Astrocyte of the hippocampus (primary cell): ENCODE measurements at regions not wholly inside any gene's neighbourhood (a gene's known extent, or its start where the extent isn't known, plus 50 kb on each side); places are given as distances from the start of the nearest gene placed in this dataset.

Experiments used
- DNase-seq: peaks from one replicate; pipeline ENCODE4 v3.0.0; 2011; ENCODE audit warnings: low read depth, low spot score

- DNase-seq, result no peak
Observed at GRCh38 chr5:2992806-2993205, 241.3 kb upstream of the IRX2 start.

DNA sequence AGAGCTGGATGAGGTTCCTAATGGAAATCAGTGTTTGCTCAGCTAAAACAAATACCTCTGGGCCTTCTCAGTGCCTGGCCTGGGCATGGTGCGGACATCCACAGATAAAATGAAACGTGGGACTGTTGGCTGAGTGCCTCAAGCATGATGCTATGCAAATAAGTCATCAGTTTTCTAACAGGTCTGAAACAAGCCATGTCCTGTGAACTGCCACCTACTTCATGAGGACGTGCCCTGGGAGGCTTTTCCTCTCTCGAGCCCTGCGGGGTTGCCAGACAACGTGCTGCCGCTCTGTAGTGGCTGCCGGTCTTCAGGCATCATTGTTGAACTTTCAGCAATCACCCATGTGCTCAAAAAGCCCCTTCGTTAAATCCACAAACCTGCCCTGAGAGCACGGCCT lies 240.4 kb upstream of the IRX2 start:
- no peak for DNase-seq

- DNase-seq, result no peak
Observed at GRCh38 chr5:2989517-2989916, 238.0 kb upstream of the IRX2 start.

- no peak for DNase-seq
Observed at GRCh38 chr5:2986301-2986700, 234.8 kb upstream of the IRX2 start.

DNA sequence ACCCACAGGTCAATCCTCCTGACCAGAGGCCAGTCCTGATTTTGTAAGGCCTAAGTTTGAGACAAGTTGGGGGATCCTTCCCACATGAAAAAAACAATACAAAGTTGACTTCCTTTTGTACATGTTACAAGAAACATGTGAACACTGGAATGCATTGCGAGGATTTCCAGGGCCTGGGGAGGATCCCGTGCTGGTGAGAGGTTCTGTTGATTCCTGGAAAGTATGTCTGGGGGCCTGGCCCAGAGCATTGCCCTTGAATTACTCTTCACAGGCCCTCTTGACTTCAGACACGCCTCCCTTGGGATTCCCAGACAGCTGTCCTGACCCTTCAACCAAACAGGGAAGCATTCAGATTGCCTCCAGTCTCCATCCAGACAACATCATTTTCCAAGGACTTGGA lies 234.2 kb upstream of the IRX2 start:
- DNase-seq, result no peak

- no peak for DNase-seq
Observed at GRCh38 chr5:2983583-2984300, 232.3 kb upstream of the IRX2 start.

DNA sequence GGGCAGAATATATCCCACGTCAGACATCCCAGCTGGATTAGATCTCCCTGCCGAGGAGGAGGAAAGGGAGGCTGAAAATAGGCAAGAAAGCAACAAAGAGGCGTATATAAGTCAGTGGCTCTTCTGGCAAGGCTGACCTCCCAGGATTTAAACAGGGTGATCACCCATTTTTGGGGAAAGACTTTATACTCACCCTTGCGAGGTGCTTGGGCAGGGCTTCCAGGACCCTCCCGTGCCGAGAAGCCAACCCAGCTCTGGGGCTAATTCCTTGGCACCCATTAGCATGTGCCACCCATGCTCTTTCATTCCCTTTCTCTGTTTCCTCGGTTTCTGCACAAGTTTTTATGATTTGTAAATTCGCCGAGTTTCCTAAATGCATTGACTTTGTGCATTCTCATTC lies 230.2 kb upstream of the IRX2 start:
- DNase-seq, result no peak

DNA sequence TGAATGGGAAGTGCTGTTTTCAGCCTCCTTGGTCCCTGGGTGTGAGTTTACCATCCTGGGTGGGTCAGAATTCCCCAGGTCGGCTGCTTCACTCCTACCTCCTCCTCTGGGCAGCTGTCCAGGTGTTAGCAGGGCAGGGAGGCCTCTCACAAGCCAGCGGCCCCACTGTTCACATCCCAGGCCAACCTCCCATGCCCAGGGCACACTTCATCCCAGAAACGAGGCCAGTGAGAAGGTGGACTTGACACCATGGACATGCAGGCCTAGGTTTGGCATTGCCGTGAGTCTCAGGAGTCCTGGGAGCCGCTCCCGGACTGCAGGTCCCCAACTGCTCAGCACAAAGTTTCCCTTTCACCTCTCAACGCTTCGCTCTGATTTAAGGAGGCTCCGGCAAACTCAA lies 229.6 kb upstream of the IRX2 start:
- DNase-seq, result no peak

DNA sequence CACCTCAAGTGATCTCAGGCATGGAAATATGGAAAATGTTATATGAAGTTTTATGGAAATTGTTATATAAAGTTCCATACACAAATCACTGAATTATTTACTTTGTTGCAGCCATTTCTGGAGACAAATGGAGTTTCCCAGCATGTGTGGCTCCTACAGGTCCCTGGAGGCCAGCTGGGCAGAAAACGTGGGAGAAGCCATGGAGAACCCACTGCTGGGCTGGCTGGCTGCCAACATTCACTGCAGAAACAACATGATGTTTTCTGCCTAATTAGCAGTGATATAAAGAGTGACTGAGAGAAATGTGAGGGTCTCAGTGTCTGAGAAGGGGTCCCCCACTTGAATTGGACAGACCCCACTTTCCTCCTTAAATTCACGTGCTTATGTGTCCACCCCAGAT lies 208.8 kb upstream of the IRX2 start:
- no peak for DNase-seq

GRCh38 chr5:2958976-2959375 lies 207.5 kb upstream of the IRX2 start:
- DNase-seq, result no peak

GRCh38 chr5:2948875-2949274 lies 197.4 kb upstream of the IRX2 start:
- DNase-seq, result no peak

DNA sequence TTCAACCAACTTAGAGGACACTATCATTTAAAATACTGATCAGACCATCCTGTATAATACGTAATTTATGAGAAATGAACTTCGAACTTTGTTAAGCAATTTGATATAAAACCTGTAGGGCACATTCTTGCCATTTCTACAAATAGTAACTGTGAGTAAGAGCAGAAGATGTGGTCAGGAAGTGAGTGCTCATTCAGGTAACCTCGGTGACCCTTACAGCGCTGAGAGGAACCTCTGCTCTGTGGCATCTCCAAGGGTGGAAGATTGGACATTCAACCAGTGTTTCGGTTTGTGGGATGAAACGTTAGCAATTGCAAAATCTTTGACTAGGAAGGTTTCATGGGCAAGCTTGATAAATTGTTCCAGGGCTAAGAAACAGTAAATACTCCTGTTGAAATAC lies 194.8 kb upstream of the IRX2 start:
- no peak for DNase-seq

- DNase-seq, result no peak
Observed at GRCh38 chr5:2936413-2936812, 184.9 kb upstream of the IRX2 start.

DNA sequence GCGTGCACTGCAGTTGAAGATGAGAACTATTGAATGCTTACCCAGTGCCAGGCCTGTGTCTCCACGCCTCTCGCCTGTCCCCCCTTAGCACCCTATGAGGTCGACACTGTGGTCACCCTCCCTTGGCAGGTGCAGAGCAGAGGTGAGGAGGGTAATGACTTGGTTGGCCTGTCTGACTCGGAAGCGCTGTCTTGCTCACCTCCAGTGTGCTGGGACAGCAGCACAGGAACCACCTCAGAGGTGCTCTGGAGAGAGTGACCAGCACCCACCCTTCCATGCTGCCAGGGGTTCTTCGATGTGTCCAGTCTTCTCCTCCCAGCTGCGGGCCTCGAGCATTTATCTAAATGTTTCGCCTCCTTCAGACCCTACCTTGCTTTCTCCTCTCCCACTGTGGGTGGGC lies 178.3 kb upstream of the IRX2 start:
- no peak for DNase-seq

DNA sequence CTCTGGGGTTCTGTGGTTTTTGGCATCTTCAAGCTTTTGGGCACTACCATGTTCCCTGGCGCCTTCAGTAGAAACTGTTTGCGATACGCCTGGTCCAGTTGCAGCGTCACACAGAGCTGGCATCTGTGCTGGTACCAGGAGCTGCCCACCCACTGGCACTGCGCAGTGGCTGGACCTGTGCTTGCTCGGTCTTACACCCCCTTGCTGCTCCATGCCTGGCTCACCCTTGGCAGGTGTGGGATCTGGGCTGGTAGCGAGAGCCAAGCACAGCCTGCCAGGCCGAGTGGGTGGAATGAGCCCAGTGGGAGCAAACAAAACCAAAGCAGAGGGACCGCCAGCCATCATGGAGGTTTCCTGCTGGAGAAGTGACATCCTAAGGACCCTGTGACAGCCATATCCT lies 170.2 kb upstream of the IRX2 start:
- no peak for DNase-seq

DNA sequence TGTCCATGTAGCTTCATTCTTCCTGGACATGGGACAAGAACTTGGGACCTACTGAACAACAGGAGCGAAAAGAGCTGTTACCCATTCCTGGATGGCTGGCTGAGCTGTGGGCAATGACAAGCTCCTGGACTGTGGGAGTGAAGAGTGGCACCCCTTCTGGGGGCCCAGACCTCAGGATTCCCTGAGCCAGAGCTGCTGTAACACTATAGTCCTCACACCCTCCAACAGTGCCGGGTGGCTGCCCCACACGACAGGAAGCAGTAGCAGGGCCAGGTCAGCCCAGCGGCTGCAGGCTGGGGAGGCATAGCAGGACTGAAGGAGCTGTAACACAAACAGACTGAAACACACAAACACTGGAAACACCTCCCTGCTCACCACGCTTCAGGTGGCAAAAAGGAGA lies 169.7 kb upstream of the IRX2 start:
- DNase-seq, result no peak

DNA sequence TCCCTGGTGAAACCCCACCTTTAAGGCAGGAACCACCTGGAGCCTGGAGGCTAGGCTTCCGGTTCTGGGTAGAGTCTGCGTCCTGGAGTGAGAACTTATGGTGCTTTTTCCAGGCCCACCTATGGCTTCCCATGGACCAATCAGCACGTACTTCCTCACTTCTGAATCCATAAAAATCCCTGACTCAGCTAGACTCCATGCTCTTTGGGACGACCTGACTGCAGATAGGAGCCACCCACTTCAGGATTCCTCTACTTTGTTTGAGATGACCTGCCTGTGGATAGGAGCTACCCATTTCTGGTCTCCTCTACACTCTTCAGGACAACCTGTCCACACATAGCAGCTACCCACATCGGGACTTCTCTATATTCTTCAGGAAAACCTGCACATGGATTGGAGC lies 168.8 kb upstream of the IRX2 start:
- no peak for DNase-seq

- no peak for DNase-seq
Observed at GRCh38 chr5:2919310-2920018, 168.0 kb upstream of the IRX2 start.

- no peak for DNase-seq
Observed at GRCh38 chr5:2917524-2917923, 166.0 kb upstream of the IRX2 start.

GRCh38 chr5:2917093-2917492 lies 165.6 kb upstream of the IRX2 start:
- no peak for DNase-seq

DNA sequence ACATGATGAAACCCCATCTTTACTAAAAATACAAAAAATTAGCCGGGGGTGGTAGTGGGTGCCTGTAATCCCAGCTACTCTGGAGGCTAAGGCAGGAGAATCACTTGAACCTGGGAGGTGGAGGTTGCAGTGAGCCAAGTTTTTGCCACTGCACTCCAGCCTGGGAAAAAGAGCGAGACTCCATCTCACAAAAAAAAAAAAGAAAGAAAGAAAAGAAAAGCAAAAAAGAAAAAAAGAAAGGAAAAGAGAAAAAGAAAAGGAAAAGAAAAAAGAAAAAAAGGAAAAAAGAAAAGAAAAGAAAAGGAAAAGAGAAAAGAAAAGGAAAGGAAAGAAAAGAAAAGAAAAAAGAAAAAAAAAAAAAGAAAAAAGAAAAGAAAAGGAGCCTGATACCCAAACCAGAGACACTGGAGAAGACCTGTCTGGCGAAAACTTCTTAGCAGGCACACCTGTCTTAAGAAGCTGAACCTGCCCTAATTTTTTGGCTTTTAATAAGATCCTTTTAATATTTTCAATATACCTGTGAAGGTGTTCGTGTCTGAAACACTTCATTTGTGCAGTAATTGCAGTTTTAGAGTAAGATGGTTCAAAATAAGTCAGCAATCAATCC lies 164.7 kb upstream of the IRX2 start:
- no peak for DNase-seq

GRCh38 chr5:2914981-2915484 lies 163.6 kb upstream of the IRX2 start:
- no peak for DNase-seq
